T-helper 17 cell (primary cell): ENCODE measurements at regions not wholly inside any gene's neighbourhood (a gene's known extent, or its start where the extent isn't known, plus 50 kb on each side); places are given as distances from the start of the nearest gene placed in this dataset.
A peak's percentile ranks its signal among the peaks of the same experiment; 100 is the strongest.

Experiments used
- ATAC-seq: fragments of 150-1000 bp; cut with Tn5 transposase; 2 replicates; pipeline ENCODE4 v1.10.0; 2021; ENCODE audit warnings: mild to moderate bottlenecking, moderate library complexity
- DNase-seq, 3 donors: peaks; one replicate each; pipeline versions ENCODE4 v3.0.0 to v3.0.0-alpha.2; 2020 to 2021
- H3K9me3 ChIP-seq: one replicate; pipeline ENCODE4 v1.7.0; 2013; ENCODE audit warnings: low read length, mild to moderate bottlenecking; ENCODE audit not compliant: control insufficient read depth, poor library complexity, severe bottlenecking
- H3K27ac Mint-ChIP-seq: one replicate; pipeline ENCODE4 v1.8.0; 2022; ENCODE audit warnings: mild to moderate bottlenecking, moderate library complexity, mixed read lengths
- H3K27me3 Mint-ChIP-seq: one replicate; pipeline ENCODE4 v1.8.0; 2022; ENCODE audit warnings: mixed read lengths
- H3K36me3 Mint-ChIP-seq: one replicate; pipeline ENCODE4 v1.8.0; 2022; ENCODE audit warnings: low read depth, mixed read lengths
- H3K4me1 Mint-ChIP-seq: one replicate; pipeline ENCODE4 v1.8.0; 2022; ENCODE audit warnings: mild to moderate bottlenecking, mixed read lengths
- H3K4me3 Mint-ChIP-seq: one replicate; pipeline ENCODE4 v1.8.0; 2022; ENCODE audit warnings: mild to moderate bottlenecking, moderate library complexity, mixed read lengths

DNA sequence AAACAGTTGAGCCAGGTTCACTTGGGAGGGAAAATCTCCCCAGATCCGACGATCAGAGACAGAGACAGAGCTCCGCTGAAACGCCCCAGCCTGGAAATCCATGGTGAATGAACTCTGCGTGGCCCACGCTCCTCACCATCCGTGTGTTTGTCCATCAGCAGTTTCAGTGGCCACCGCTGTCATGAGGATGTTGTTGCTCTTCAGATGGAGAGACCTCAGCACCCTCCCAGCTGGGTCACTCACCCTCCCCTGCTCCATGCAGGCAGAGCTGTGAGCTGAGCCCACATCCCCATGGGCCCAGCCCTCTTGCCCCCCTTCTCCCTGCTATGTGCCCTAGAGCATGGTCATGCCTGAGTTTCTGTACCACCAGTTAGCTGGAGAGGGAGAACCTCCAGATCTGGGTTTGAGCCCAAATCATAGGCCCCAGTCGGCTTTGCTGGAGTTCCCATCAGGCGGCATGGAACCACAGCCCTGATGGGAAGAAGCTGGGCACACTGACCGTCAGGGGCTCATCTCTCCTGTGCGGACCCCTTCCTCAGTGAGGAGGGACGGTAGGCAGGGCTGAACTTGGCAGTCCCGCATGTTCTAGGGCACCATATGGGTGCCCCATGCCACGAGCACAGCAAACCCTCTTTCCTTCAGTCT lies 154.4 kb upstream of the COL5A1 start:
- no peak for ATAC-seq
- Mint-ChIP-seq H3K4me1 (no peaks in the 10 kb centered on the region), H3K36me3 (no peaks in the 10 kb centered on the region), H3K27ac (no peak overlapping the region), H3K4me3 (no peak overlapping the region), H3K27me3 (peaks cover 33% of the 10 kb centered on the region)
- H3K9me3 ChIP-seq, result no peaks in the 10 kb centered on the region
- peak in 1 of 3 donors; percentile 1 for DNase-seq

DNA sequence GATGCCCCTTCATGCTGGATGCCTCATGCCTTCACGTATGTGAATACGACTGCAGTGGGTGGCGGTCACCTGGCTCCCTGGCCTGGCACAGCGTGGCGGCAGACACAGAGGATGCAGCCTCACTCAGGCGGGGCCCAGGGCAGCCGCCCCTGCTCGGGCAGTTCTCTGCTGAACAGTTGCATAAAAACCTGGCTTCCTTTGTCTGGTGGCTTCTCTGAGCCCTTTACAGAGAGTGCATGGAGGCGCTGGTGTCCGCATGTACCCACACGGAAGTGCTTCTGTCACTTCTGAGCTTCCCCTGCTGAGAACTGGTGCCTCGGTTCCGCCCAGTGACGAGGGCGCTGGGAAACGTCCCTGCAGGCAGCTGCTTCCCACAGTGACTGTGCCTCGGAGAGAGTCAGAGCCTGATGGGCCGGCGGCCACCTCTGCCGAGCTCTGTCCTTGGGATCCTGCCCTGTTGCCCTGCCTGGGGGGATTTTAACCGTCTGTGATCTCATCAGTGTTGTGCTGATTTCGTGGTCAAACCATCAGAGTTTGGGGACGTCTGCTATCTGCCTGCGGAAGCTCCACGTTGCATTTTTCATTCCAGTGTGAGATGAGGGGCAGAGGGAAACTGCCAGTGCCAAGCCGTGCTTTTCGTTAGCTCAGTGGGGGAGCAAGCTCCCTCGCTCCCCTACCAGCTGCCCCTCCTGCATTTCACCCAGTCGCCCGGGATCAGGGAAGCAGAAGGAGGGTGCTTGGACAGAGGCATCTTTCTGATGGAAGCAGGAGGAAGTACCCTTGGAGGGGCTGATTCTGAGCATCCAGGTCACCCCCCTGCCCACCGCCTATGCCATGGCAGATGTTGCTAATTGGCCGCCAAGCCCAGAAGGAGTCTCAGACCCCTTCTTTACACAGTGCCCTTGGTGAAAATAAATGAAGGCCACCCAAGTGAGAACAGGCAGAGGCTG lies 153.0 kb upstream of the COL5A1 start:
- peaks cover 40% of the 10 kb centered on the region for H3K27me3 Mint-ChIP-seq

DNA sequence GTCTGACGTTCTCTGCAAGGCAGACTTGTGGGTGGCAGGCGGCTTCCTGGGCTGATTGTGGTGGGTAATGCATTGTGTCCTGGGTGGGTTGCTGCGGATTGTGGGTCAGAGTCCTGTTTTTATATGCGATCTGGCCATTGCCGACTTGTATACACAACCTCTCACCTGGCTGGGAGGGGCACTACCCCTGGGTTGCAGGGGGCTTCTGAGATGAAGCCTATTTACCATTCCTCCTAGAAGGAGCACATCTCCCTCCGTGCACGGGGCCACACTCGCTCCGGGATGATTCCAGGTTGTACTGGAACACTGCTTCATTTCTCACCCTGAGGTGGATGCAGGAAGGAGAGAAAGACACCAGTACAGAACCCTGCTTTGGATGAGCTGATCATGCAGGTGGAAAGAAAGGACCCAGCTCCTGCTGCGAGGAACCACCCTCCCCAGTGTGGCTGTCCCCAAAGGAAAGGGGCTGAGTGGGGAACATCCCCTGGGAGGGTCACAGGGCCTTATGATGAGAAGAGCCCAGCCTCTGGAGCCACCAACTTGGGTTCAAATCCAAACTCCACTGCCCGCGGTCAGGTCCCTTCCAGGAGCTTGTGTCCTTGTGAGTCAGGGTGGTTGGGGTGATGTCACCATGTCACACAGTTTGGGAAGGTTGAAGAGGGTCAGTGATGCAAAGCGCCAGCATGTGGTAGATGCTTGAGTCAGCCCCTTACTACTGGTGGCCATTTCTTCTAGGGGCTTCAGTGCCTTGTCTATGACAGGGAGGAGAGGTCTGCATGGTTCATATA lies 151.8 kb upstream of the COL5A1 start:
- ATAC-seq, result no peak
- no peak for DNase-seq
- H3K4me3 Mint-ChIP-seq, result no peak overlapping the region
- peaks cover 40% of the 10 kb centered on the region for H3K27me3 Mint-ChIP-seq
- H3K36me3 Mint-ChIP-seq, result peaks cover 2% of the 10 kb centered on the region
- H3K9me3 ChIP-seq, result no peaks in the 10 kb centered on the region
- H3K4me1 Mint-ChIP-seq, result no peaks in the 10 kb centered on the region
- H3K27ac Mint-ChIP-seq, result no peak overlapping the region

More for the DNA sequence above, 153.0 kb upstream of the COL5A1 start:
- ATAC-seq (no peak), DNase-seq (no peak)
- no peak overlapping the region for H3K27ac Mint-ChIP-seq
- H3K36me3 Mint-ChIP-seq, result peaks cover 2% of the 10 kb centered on the region
- H3K4me3 Mint-ChIP-seq, result no peak overlapping the region
- H3K9me3 ChIP-seq, result no peaks in the 10 kb centered on the region
- no peaks in the 10 kb centered on the region for H3K4me1 Mint-ChIP-seq

DNA sequence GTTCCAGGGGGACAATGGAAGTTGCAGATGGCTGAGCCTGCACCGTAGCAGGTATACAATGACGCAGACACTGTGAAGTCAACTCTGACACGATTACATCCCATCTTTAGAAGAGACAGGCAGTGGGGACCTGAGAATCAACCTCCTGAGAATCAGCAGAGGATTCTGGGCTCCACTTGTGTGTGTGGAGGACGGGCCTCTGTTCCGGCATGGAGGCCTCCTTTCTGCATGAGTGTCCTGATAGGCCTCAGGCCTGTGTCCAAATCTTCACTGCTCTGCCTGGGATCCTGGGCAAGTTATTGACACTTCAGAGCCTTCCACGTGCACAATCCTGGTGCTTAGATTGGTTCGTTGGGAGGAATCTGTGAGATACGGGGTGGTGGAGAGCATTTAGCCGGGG lies 151.2 kb upstream of the COL5A1 start:
- no peaks in the 10 kb centered on the region for H3K9me3 ChIP-seq
- ATAC-seq, result no peak
- no peak overlapping the region for H3K4me3 Mint-ChIP-seq
- DNase-seq, result no peak
- H3K27me3 Mint-ChIP-seq, result peaks cover 37% of the 10 kb centered on the region
- H3K27ac Mint-ChIP-seq, result no peak overlapping the region
- peaks cover 2% of the 10 kb centered on the region for H3K36me3 Mint-ChIP-seq
- H3K4me1 Mint-ChIP-seq, result no peaks in the 10 kb centered on the region

DNA sequence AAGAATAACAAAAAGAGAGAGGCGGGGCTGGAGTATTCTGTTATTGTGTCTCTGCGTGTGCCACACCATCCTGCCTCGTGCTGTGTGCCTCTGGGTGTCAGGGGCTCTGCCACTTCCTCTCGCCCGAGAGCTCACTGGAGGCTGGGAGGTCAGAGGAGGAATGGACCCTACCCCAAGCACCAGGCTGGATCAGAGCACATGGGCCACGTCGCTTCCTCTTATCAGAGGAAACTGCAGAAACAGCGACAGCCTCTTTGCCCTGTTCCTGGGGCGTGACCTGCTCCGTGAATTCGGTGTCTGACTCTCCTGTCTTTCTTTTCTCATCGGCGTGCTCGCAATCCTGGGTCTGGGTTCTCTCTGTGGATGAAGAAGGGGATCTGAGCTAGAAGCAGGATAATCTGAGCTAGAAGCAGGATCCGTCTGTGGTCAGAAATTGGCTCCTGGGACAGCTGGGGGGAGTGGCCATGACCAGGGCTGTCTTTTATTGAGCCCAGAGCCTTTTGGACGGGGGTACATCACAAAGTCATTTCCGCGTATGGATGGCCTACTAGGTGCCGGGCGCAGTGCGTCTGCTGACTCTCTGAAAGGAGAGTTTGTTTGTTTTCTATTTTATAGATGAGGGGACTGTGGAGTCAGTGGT lies 150.3 kb upstream of the COL5A1 start:
- no peak overlapping the region for H3K4me3 Mint-ChIP-seq
- H3K27me3 Mint-ChIP-seq, result peaks cover 46% of the 10 kb centered on the region
- peaks cover 2% of the 10 kb centered on the region for H3K36me3 Mint-ChIP-seq
- no peak for ATAC-seq
- no peak overlapping the region for H3K27ac Mint-ChIP-seq
- no peaks in the 10 kb centered on the region for H3K9me3 ChIP-seq
- no peak for DNase-seq
- H3K4me1 Mint-ChIP-seq, result no peaks in the 10 kb centered on the region

DNA sequence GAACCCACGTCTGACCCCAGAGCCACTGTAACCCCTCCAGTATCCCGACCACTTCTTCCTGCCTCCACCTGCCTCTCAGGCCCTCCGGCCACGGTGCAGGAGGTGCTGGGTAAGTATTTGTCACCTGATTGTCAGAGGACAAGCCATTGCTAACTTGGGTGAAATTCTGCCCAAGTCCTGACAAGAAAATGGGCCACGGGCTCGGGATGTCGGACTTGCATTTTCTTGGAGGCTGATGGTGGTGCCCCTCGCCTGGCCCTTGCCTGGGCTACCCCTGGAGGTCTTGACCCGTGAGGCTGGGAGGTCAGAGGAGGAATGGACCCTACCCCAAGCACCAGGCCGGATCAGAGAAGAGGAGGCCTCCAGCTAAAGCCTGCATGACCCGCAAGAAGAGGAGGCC lies 149.7 kb upstream of the COL5A1 start:
- H3K9me3 ChIP-seq, result no peaks in the 10 kb centered on the region
- H3K4me3 Mint-ChIP-seq, result no peak overlapping the region
- H3K36me3 Mint-ChIP-seq, result peaks cover 2% of the 10 kb centered on the region
- no peaks in the 10 kb centered on the region for H3K4me1 Mint-ChIP-seq
- peaks cover 49% of the 10 kb centered on the region for H3K27me3 Mint-ChIP-seq
- ATAC-seq (no peak), DNase-seq (no peak)
- H3K27ac Mint-ChIP-seq, result no peak overlapping the region

DNA sequence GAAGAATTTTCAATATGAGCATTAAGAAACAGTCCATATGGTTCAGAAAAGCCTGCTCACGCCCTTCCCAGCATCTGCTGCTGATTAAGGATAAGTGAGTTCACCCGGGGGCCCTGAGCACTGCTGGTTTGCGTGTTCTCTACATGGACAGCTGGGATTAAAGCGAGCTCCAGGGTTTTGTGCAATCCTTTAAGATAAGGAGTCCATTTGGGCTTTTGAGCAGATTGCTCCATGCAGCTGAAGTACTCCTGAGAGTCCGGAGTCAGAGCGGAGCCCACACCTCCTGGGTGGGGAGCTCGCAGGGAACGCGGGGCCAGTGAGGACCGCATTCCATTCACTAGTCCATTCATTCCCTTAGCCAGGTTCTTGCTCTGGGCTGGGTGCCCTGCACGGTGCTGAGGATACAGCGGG lies 149.3 kb upstream of the COL5A1 start:
- ATAC-seq (no peak), DNase-seq (no peak)
- H3K4me1 Mint-ChIP-seq, result no peaks in the 10 kb centered on the region
- no peak overlapping the region for H3K4me3 Mint-ChIP-seq
- H3K27me3 Mint-ChIP-seq, result peaks cover 51% of the 10 kb centered on the region
- H3K36me3 Mint-ChIP-seq, result peaks cover 2% of the 10 kb centered on the region
- no peaks in the 10 kb centered on the region for H3K9me3 ChIP-seq
- no peak overlapping the region for H3K27ac Mint-ChIP-seq

DNA sequence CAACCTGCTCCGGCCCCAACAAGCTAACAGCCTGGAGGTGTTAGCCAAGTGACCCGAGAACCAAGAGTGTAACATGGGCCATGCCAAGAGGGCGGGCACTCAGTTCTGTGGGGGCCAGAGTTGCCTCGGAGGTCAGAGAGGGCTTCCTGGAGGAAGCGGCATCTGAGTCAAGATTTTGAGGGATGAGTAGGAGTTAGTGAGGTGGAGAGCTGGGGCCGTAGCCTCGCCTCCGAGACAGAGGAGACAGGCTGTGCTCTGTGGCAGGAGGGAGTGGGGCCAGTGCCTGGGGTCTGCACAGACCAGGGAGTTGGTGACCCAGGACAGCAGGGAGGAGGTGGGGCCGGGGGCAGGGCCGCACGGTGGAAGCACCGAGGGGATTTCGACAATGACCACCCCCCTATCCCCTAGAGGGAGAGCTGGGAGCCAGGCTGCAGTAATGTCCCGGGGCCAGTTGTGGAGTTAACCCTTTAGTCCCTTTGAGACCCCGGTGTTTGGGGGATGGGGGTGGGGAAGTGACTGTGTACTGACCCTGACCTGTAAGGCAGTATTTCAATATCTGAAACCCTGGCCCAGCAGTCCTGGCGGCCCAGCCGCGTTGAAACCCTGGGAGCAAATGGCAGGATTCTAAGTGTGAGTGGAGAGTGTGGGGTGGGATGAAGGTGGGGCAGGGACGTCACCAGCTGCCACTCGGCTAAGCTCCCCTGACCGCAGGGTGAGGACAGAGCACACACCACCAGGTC lies 148.7 kb upstream of the COL5A1 start:
- Mint-ChIP-seq H3K27ac (no peak overlapping the region), H3K27me3 (peaks cover 49% of the 10 kb centered on the region), H3K4me1 (no peaks in the 10 kb centered on the region), H3K4me3 (no peak overlapping the region), H3K36me3 (peaks cover 2% of the 10 kb centered on the region)
- no peaks in the 10 kb centered on the region for H3K9me3 ChIP-seq
- no peak for ATAC-seq
- no peak for DNase-seq

DNA sequence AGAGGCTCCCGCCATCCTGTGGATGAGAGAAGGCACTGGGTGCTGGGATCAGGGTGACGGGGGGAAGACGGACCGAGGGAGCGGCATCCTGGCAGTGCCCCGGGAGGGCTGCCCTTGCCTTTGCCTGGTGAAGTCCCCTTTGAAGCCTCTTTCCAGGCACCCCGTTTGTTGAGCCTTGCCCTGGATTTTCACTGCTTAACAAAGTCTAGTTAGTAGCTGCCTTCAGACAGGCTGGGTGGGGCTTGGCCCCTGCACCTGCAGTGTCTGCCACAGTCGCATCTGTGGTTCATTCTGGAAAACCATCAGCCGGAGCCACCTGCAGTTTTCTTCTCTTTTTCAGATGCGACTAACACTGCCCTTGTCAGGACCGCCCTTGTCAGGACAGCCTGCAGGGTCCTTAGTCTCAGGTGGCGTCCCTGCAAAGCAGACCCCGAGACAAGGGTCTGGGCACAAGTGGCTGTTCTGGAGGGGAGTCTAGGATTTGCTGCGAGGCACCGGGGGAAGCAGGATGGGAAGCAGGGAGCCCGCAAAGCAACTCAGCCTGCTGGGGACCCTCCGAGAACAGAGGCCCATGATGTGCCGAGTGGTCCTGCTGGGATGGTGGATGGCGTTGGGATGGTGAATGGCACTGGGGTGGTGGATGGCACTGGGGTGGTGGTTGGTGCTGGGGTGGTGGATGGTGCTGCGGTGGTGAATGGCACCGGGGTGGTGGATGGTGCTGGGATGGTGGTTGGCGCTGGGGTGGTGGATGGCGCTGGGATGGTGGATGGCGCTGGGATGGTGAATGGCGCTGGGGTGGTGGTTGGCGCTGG lies 147.9 kb upstream of the COL5A1 start:
- Mint-ChIP-seq H3K4me3 (no peak overlapping the region), H3K27ac (no peak overlapping the region), H3K36me3 (peaks cover 2% of the 10 kb centered on the region), H3K27me3 (peaks cover 43% of the 10 kb centered on the region), H3K4me1 (no peaks in the 10 kb centered on the region)
- ATAC-seq (no peak), DNase-seq (no peak)
- H3K9me3 ChIP-seq, result no peaks in the 10 kb centered on the region

DNA sequence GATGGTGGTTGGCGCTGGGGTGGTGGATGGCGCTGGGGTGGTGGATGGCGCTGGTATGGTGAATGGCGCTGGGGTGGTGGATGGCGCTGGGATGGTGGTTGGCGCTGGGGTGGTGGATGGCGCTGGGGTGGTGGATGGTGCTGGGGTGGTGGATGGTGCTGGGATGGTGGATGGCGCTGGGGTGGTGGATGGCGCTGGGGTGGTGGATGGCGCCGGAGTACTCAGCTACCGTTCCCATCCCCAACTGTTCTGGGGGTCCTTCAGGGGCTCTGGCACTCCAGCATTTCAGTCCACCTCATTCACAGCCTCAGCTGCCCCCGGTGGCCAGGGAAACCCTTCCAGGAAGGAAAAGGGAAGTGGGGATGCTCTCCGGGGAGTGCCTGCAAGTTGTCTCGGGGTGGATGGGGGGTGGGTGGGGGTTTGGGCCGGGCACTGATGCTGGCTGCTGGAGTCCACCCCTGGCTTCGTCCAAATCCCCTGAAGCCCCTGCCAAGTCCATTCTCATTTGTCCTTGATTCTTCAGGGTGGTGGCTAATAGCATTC lies 147.3 kb upstream of the COL5A1 start:
- H3K4me3 Mint-ChIP-seq, result no peak overlapping the region
- H3K9me3 ChIP-seq, result no peaks in the 10 kb centered on the region
- ATAC-seq (no peak), DNase-seq (no peak)
- peaks cover 2% of the 10 kb centered on the region for H3K36me3 Mint-ChIP-seq
- no peak overlapping the region for H3K27ac Mint-ChIP-seq
- no peaks in the 10 kb centered on the region for H3K4me1 Mint-ChIP-seq
- peaks cover 36% of the 10 kb centered on the region for H3K27me3 Mint-ChIP-seq

DNA sequence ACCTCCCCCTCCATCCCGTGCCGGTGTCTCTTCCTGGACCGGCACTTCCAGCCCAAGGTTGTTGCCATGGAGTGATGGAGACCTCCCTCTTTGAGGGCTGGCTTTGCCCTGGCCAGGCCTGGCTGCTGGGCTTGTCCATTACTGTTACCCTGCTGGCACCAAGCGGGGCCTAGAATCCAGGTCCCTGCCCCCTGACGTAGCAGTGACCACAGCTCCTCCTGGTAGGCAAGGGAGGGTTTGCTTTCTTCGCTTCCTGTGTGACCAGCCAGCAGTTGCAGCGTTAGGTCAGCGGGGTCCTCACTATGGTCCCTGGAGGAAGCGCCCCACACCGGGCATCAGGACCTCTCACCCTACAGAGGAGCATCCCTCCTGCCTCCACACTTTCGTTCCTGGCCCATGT lies 146.7 kb upstream of the COL5A1 start:
- DNase-seq, result no peak

More for the DNA sequence above, 146.7 kb upstream of the COL5A1 start:
- H3K36me3 Mint-ChIP-seq, result peaks cover 2% of the 10 kb centered on the region
- no peak for ATAC-seq
- H3K9me3 ChIP-seq, result no peaks in the 10 kb centered on the region
- no peaks in the 10 kb centered on the region for H3K4me1 Mint-ChIP-seq
- no peak overlapping the region for H3K4me3 Mint-ChIP-seq
- H3K27me3 Mint-ChIP-seq, result peaks cover 30% of the 10 kb centered on the region
- H3K27ac Mint-ChIP-seq, result no peak overlapping the region
